KMS-11 (cell line): ENCODE measurements at regions not wholly inside any gene's neighbourhood (a gene's known extent, or its start where the extent isn't known, plus 50 kb on each side); places are given as distances from the start of the nearest gene placed in this dataset.

Experiments
- H2AFZ ChIP-seq: fragments of 200-600 bp; sonication (generic); 2 replicates; pipeline ENCODE4 v1.6.1; 2016; ENCODE audit warnings: antibody characterized with exemption, mixed run types, low read depth
- H3K27ac ChIP-seq: fragments of 200-600 bp; sonication (generic); 2 replicates; pipeline ENCODE4 v1.6.1; 2016; ENCODE audit warnings: mild to moderate bottlenecking, mixed run types
- H3K27me3 ChIP-seq: fragments of 200-600 bp; sonication (generic); 2 replicates; pipeline ENCODE4 v1.6.1; 2017; ENCODE audit warnings: mild to moderate bottlenecking, low read depth, mixed run types, moderate library complexity; ENCODE audit not compliant: insufficient read depth
- H3K36me3 ChIP-seq: fragments of 200-600 bp; sonication (generic); 2 replicates; pipeline ENCODE4 v1.6.1; 2017; ENCODE audit warnings: mild to moderate bottlenecking, mixed run types; ENCODE audit not compliant: insufficient read depth
- H3K4me1 ChIP-seq: fragments of 200-600 bp; sonication (generic); 2 replicates; pipeline ENCODE4 v1.6.1; 2016; ENCODE audit warnings: mild to moderate bottlenecking, low read depth, mixed run types; ENCODE audit not compliant: poor library complexity, severe bottlenecking
- H3K4me2 ChIP-seq: fragments of 200-600 bp; sonication (generic); 2 replicates; pipeline ENCODE4 v1.7.0; 2016; ENCODE audit warnings: mild to moderate bottlenecking, mixed run types
- H3K4me3 ChIP-seq: fragments of 200-600 bp; sonication (generic); IDR thresholded peaks from 2 replicates; pipeline ENCODE4 v1.6.1; 2017; ENCODE audit warnings: low read depth, low read length, mixed read lengths; ENCODE audit not compliant: insufficient read depth
- H3K79me2 ChIP-seq: fragments of 200-600 bp; sonication (generic); 2 replicates; pipeline ENCODE4 v1.6.1; 2016; ENCODE audit warnings: low read depth, mixed run types; ENCODE audit not compliant: insufficient read depth
- H3K9ac ChIP-seq: fragments of 200-600 bp; sonication (generic); 2 replicates; pipeline ENCODE4 v1.6.1; 2016; ENCODE audit warnings: mild to moderate bottlenecking, mixed run types
- H4K20me1 ChIP-seq: fragments of 200-600 bp; sonication (generic); 2 replicates; pipeline ENCODE4 v1.6.1; 2016; ENCODE audit warnings: mild to moderate bottlenecking, mixed run types; ENCODE audit not compliant: insufficient read depth
- TF ChIP-seq, protein P1 (sequence below): fragments of 200-600 bp; sonication (generic); conservative IDR thresholded peaks from 2 replicates; pipeline ENCODE4 v1.6.1; 2017; ENCODE audit warnings: low read depth, mild to moderate bottlenecking, antibody characterized with exemption, low read length, moderate library complexity, mixed read lengths

GRCh38 chr4:147381749-147382148, 99.1 kb upstream of the EDNRA start:
- no peaks in the 10 kb centered on the region for H3K27me3 ChIP-seq
- no peaks in the 10 kb centered on the region for H3K4me1 ChIP-seq
- H3K4me2 ChIP-seq = no peak overlapping the region
- H4K20me1 ChIP-seq = no peaks in the 10 kb centered on the region
- H2AFZ ChIP-seq = no peak overlapping the region
- no peak overlapping the region for H3K9ac ChIP-seq
- TF ChIP-seq, protein P1, sequence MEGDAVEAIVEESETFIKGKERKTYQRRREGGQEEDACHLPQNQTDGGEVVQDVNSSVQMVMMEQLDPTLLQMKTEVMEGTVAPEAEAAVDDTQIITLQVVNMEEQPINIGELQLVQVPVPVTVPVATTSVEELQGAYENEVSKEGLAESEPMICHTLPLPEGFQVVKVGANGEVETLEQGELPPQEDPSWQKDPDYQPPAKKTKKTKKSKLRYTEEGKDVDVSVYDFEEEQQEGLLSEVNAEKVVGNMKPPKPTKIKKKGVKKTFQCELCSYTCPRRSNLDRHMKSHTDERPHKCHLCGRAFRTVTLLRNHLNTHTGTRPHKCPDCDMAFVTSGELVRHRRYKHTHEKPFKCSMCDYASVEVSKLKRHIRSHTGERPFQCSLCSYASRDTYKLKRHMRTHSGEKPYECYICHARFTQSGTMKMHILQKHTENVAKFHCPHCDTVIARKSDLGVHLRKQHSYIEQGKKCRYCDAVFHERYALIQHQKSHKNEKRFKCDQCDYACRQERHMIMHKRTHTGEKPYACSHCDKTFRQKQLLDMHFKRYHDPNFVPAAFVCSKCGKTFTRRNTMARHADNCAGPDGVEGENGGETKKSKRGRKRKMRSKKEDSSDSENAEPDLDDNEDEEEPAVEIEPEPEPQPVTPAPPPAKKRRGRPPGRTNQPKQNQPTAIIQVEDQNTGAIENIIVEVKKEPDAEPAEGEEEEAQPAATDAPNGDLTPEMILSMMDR = no peak
- H3K27ac ChIP-seq = no peak overlapping the region
- no peak overlapping the region for H3K4me3 ChIP-seq
- H3K79me2 ChIP-seq = no peaks in the 10 kb centered on the region
- H3K36me3 ChIP-seq = no peaks in the 10 kb centered on the region

DNA sequence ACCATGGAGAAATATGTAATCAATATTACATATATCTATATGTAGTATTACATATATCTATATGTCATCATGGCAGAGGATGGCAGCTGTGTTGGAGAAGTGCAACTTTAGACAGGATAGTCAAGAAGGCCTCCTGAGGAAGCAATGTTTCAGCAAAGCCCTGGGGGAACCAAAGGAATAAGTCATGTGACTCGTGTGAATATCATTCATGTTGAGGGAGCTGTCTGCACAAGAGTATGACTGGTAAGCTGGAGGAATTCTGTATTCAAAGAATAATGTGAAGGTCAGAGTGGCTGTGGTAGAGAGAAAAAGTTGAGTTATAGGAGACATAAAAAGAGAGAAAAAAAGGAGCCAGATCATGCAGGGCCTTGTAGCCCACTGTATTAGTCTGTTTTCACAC, 92.9 kb upstream of the EDNRA start:
- H4K20me1 ChIP-seq = no peaks in the 10 kb centered on the region
- H3K4me1 ChIP-seq = no peaks in the 10 kb centered on the region
- TF ChIP-seq, protein P1 = no peak
- no peak overlapping the region for H3K27ac ChIP-seq
- no peaks in the 10 kb centered on the region for H3K79me2 ChIP-seq
- H3K4me3 ChIP-seq = no peak overlapping the region
- no peak overlapping the region for H3K4me2 ChIP-seq
- H2AFZ ChIP-seq = no peak overlapping the region
- no peaks in the 10 kb centered on the region for H3K36me3 ChIP-seq
- H3K9ac ChIP-seq = no peak overlapping the region
- no peaks in the 10 kb centered on the region for H3K27me3 ChIP-seq

- Histone ChIP-seq H3K9ac (no peak overlapping the region), H3K4me1 (no peaks in the 10 kb centered on the region), H2AFZ (no peak overlapping the region), H3K4me2 (no peak overlapping the region), H3K36me3 (no peaks in the 10 kb centered on the region), H3K27me3 (no peaks in the 10 kb centered on the region), H3K4me3 (no peak overlapping the region), H3K27ac (no peak overlapping the region), H3K79me2 (no peaks in the 10 kb centered on the region), H4K20me1 (no peaks in the 10 kb centered on the region)
- TF ChIP-seq, protein P1 = no peak
Measured at GRCh38 chr4:147396105-147396504, 84.8 kb upstream of the EDNRA start.

- Histone ChIP-seq H3K27me3 (no peaks in the 10 kb centered on the region), H3K79me2 (no peaks in the 10 kb centered on the region), H3K9ac (no peak overlapping the region), H3K4me3 (no peak overlapping the region), H2AFZ (no peak overlapping the region), H3K36me3 (no peaks in the 10 kb centered on the region), H4K20me1 (no peaks in the 10 kb centered on the region), H3K4me2 (no peak overlapping the region), H3K27ac (no peak overlapping the region), H3K4me1 (no peaks in the 10 kb centered on the region)
- TF ChIP-seq, protein P1 = no peak
Measured at GRCh38 chr4:147398556-147398955, 82.3 kb upstream of the EDNRA start.
